CD4-positive, alpha-beta T cell treated with Interleukin-17A for 1 hour (primary cell): ENCODE measurements at regions not wholly inside any gene's neighbourhood (a gene's known extent, or its start where the extent isn't known, plus 50 kb on each side); places are given as distances from the start of the nearest gene placed in this dataset.

Source experiments
- DNase-seq: peaks from one replicate; pipeline ENCODE4 v3.0.0-alpha.2; 2020

DNA sequence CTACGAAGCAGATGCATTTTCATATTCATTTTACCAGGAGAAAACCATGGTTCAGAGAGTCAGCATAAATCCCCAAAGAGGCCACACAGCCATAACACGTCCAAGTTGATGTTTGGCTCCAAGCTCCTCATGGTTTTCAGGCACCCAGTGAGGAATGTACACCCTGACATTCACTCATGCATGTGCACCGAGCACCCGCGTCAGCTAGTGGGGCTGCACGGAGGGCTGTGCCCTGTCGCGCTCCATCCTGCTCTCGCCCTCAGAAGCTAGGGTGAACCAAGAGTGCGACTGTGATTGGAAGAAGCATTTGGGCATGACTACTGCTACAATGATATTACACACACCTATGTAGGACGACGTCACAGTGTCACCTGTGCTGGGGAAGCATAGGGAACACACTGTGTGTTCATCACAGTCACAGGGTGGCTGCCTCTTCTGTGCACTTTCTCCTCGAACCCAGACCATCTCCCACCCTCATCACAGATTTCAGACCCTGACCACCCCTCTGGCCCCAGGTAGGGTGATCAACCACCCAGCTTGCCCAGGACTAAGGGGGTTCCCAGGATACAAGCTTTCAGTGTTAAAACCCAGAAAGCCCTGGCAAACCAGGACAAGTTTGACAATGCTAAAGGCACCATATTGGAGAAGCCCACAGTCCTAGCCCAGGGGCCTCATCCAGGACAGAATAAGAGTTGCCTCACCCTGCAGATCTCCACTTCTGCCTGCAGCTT, 148.6 kb upstream of the ZNF507 start:
- DNase-seq, result no peak

DNA sequence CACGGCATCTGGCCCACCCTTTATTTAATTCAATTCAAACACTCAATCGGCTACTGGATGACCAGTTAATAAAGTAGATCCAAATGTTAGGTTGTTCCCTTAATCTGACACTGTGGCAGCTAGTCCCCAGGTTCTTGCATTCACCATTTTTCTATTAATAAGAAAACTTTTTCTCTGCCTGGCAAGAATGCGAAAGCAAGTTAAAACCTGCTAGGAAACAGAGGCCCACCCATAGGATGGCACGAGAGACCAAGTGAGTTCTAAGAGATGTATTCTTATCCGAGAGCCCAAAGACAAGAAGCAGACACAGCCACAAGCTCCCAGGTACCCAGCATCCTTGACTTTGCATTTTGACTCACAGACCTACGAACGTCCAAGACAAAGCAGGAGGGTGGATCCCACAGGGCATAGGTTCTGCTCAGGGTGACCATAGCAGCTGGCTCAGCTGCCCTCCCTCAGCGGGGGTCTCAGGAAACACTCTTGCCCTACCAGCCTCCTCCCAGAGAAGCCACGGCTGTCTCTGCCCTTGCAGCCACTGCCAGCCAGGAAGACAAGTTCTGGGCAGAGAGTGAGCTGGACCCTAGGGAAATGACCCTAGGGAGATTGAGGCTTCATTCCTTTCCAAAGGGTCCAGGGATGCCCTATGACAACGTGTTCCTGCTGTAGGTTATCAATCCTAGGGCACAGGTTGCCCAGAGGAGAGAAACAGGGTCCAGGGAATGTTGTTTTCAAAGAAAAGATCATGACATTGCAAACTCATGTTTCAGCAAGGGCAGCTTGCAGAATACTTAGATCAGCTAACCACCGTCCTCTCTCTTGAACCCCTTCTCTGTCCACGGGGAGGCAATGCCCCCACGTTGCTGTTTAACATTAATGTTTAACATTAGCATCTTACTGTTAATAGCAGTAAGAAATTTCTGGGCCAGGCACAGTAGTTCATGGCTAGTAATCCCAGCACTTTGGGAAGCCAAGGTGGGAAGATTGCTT, 147.2 kb upstream of the ZNF507 start:
- no peak for DNase-seq

DNA sequence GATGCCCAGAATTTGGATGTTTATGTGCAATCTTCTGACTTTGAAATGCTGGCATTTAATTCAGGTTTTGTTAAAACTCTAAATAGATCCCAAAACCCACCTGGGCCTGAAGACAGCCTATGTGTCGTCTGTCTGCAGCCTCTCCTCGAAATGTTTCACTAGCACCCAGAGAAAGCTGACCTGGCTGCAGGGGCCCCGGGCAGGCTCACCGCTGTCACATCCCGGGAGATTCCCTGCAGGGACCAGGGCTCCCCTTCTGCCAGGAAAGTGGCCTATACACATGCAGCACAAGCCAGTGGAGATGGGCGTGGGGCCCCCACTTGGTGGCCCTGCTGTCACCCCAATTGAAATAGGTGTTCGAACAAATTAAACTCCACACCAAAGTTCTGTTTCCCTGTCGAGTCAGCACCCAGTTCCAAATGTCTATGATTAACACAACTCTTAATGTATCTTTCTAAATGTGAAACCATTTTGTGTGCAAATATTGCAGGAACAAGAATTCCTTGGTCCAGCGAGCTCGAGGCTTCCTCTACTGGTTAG, 145.8 kb upstream of the ZNF507 start:
- no peak for DNase-seq

DNA sequence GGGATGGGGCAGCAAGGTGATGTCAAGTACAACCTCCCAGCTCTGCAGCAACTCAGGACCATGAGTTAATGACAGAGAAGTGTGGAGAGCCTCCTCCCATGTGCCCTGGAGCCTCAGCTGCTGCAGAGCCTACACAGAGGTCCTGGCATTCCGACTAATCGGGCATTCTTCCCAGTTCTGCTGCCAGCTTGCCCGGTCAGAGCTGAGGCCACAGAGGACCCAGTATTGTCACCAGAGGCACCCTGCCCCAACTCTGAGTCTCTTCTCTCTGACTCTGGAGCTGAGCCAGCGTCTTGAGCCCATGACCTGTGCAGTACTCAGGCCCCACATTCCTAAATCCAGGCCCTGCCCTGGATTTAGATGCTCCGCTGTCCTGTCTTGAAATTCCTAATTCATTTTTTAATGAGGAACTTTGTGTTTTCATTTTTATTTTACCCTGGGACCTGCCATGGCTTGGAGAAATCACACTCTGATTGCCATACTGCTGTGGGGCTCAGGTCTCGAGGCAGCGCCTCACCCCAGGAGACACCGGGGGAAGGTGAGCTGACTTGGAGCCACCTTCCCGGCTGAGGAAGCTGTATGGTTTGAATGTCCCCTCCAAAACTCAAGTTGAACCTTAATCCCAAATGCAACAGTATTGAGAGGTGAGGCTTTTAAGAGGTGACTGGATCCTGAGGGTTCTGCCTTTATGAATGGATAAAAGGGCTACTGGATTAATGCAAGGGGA, 144.9 kb upstream of the ZNF507 start:
- no peak for DNase-seq

DNA sequence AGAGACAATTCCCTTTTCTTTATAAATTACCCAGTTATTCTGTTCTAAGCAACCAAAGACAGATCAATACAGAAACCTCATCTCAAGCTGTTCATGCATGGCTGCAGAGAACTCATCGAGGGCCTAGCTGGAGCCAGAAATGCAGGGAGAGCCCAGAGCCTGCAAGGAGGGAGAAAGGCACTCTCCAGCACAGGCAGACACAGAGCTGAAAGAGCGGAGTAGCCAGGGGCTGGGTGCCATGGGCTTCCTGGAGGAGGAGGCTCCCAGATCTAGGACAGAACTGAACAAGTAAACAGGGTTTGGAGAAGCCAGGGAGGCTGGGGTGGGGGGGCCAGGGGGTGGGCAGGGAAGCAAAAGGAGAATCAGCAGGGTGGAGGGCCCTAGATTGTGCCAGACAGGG, 144.2 kb upstream of the ZNF507 start:
- DNase-seq, result no peak

DNA sequence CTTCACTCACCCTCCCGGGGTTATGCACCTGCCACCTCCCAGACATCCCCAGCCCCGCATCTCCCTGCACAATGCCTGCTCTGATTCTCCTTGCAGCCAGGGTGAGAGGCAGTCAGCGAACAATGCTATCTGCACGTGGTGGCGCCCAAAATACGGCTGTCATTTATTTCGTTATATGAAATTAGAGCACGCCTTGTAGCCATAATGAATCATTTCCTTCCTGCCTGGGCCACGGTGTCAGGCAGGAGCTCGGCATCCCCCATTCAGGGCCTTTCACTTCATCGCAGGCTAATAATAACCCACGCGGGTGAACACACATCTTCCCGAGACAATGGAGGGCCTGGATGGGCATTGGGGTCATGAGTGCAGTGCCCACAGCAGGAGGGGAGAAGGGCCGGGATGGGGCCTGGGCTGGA, 143.8 kb upstream of the ZNF507 start:
- DNase-seq, result no peak

DNA sequence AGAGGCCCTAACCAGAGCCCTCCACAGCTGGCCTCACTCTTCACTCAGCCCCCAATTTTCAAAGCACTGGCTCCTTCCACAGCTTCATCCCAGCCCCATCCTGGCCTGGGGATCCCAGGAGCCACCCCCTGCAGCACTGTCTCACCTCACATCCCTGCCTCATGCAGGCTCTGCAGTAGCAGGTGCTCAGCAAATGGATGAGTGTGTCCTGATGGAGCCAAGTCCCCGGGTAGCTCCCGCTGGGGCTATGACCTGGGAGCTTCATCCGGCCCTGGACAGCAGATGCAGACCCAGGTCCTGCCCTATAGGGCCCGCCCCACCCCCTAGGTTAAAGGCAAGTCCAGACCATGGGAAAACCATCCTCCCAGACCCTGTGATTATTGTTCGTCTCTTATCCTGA, 143.2 kb upstream of the ZNF507 start:
- no peak for DNase-seq

DNA sequence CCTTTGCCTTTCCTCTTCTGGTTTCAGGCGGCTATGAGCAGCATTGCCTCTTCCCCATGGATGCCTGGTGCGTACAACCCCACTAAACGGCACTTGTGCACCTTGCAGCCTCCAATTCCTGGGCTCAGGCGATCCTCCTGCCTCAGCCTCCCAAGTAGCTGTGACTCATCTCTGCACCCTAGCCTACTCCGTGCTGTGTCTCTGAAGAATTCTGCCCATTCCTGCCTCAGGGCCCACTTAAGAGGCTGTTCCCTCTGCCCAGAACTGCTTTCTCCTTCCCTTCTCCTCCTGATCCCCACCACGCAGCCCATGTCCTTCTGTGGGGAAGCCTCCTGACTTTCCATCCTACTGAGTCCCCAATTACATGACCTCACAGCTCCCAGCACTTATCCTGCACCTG, 142.2 kb upstream of the ZNF507 start:
- no peak for DNase-seq

DNA sequence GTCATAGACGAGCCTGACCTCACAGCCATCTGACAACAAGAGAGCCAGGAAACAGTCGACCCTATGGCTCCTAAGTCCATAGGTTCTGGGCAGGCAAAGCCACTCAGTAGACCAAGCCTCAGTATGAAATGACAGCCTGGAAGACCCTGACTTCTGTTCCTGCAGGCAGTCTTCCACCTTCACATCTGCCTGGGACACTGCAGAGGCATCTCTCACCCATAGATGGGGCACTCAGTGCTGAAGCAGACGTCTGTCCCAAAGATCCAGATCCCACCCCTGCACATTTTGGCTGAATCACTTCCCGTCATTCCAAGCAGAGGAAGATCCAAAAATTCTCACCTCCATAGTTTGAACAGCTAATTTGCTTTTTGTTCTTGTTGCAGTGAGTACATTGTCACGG, 139.3 kb upstream of the ZNF507 start:
- no peak for DNase-seq

DNA sequence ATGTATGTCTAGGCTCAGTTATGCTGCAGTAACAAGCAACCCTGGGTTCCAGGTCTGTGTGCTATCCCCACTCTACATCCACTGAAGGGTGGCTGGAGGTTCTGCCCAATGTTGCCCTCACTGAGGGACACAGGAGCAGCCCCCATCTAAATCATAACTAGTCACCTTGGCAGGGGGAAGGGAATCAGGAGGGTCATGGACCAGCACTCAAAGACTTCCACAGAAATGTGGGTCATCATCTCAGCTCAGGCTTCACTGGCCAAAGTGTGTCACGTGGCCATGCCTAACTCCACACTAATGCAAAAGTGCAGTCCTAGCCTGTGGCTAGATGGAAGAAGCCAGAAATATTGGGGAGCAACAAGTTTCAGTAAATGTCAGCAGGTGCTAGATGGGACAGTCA, 137.3 kb upstream of the ZNF507 start:
- no peak for DNase-seq

DNA sequence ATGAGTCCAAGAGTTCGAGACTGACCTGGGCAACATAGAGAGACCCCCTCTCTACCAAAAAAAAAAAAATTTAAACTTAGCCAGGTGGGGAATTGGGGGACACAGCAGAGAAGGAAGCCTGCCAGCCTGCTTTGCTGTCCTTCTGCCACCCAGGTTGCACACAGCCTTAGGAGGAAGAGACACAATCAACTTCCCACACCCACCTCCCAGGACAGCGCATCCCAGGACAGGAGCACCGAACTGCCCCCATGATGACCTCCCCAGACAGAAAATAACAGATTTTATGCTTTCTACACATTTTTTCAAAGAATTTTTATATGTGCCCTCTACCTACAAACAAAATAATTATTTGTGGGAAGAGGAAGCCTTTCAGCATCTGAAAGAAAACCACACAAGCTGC, 126.0 kb upstream of the ZNF507 start:
- no peak for DNase-seq

DNA sequence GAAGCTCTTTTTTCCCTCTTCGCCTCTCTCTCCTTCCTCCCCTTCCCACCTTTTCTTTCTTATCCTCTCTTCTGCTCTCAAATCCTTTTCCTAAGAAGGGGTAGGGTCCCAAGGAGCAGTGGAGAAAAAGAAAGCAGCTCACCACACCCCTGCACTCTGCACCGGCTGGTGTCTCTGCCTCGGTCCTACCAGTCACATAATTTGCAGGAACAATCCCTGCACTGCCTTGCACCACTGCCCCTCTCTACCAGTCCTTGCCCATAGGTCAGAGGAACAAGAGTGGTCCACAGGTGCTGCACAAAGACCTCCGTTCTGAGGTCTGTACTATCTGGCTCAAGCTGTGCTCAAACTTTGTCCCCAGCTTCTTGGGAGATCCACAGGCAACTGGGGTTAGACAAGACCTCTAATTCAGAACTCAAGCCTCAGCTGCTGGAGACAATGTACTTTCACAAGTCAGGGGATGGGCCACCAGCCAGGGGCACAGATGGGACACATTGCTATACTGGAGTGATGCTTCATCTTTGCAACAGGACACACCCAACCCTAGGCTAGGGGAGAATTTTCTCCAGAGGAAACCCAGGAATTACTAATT, 125.4 kb upstream of the ZNF507 start:
- DNase-seq, result no peak

DNA sequence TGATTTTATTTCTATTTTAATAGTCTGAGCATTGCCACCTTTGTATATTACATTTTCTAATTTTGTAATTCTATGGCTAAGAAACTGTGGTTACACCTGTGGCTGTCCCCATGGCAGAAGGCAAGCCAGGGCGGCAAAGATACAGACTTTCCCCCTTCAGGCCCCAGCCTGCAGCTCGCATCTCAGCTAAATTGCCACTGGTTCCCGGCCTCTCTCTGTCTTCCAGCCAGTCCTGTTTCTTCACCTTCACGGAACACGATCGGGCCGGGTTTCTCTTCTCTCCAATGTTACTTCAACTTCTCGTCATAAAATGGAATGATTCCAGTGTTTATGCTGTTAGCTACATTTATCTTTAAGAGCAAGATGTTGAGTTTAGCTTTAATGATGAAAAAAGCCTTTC, 124.5 kb upstream of the ZNF507 start:
- DNase-seq, result no peak

DNA sequence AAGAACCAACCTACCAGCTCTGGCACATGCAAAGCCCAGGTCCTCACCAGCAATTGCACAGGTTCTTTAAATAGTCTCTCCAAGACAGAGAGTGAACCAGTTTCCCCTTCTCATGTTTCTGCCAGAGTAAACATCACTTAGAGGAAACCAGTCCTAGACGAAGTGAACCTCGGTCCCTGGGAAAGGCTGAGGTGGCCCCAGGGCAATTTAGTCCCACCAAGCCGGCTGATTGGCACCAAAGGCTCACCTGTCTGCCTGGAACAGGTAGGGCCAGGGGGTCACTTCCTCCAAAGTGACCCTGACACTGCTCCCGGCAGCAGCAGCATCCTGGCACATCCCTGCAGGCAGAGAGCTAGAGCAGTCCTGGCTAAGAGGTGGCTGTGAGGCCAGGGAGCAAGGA, 122.9 kb upstream of the ZNF507 start:
- no peak for DNase-seq

DNA sequence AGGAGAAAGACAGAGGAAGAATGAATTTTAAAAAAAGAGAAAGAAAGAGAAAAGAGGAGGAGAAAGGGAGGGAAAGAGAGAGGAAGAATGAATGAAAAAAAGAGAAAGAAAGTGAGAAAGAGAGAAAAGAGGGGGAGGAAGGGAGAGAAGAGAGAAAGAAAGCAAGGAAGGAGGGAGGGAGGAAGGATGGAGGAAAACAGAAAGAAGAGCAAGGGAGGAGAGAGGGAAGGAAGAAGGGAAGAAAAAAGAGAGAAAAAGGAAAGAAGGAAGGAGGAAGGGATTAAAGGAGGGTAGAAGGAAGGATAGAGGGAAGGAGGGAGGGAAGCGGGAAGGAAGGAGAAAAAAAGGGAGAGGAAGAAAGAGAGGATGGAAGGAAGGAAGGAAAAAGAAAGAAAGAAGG, 122.3 kb upstream of the ZNF507 start:
- no peak for DNase-seq

DNA sequence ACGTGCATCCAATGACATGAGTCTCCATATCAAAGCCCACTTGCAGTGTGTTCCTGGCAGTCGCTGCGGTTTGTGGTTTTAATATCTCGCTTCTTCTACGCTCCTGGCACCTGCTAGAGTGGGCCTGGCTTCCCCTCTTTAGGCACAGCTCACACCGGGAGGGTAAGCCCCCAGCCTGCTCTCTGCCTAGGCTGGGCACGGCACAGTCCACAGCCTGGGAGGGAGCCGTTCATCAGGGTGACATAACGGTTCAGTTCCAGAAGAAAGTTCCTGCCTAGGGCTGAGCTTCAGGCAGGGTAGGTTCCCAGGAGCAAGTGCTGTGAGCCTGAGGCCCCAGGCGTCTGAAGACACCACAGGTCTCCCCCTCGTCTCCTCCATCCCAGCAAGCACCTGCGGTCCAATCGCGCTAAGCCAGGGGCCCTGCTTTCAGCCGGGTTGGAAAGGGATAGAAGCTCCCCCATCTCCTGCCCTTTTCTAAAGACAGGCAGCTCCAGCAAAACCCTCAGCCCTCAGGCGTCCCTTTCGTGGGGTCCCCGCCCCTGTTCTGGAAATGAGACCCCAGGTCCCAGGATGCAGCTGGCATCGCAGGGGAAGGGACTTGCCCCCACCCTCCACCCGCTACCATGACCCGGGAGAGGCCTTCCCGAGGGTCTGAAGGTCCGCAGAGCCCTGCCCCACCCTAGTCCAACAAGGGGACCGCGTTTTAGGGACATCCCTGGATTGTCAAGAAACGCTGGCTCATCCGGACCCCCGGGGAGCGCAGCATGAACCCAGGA, 121.6 kb upstream of the ZNF507 start:
- DNase-seq, result no peak

DNA sequence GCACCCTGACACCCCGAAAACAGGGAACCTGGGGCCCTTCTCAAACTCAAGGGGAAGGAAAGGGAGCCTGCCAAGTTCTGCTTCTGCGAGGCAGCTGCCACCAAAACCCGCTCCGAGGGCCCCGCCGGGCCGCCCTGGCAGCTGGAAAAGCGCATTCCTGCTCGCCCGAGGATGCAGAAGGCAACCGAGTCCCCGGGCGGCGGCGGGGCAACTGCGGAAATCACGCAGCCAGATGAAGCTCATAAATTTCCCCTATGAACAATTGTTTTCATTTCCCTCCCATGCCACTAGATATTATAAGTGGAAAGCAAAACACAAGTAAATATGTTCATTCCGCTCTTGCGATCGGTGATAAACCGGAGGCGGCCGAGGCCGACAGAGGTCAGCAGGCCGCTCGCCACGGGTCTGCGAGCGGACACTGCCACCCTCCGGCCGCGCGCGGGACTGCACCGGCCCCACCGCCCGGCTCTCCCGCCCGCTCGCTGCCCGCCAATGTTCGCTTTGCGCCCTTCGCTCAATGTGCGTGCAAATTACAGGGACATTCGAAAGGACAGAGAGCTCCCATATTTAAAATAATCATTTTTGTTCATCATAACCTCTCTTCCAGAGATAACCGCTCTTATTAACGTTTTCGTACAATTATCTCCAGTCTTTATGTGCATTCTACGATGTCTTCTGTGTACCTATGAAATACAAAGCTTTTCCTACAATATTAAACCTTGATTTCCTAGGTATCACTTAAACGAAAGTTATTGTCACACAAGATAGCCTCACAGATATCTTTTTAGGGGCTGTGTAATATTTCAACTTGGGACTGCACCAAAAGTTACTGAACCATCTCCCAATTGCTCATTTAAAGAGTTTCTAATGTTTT, 120.8 kb upstream of the ZNF507 start:
- DNase-seq, result peak; percentile 42

DNA sequence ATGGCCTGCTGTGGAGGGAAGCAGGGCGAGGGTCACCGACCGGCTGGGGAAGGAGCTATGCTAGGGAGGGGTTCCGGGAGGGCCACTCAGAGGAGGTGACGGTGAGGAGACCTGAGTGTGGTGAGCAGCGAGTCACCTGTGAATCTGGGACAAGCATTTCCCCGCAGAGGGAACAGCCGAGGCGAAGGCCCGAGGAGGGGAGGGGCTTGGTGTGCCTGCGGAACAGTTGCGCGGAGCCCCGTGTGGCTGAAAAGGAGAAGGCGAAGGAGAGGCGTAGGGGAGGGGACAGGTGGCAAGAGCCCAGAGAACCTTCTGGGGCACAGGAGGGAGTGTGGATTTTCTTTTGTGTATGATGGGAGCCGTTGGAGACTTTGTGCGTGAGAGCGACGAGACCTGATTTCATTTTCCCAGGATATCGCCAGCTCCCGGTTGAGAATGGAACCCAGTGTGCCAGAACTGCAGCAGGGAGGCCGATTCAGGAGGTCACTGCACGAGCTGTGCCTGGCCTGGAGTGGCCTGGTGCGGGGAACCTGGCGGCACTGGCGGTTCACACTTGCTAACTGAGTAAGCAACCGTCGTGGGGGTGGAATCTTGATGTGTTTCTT, 117.7 kb upstream of the ZNF507 start:
- no peak for DNase-seq

DNA sequence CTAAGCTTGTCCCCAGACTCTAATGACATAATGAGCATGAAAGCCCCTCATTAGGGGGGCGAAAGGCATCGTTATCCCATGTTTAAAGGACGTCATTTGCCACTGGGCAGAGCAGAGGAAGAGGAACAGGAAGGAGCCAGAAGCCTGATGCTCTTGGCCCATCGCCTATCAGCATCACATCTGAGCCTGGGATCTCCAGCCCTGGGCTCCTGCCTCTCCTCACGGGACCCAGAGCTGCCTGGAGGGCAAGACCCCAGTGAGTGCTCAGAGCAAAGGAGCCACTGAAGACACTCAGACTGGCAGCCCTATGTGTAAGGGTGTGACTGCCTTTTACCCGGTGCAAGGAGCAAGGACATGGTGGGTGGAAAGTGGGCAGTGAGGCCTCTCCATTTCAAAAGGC, 115.0 kb upstream of the ZNF507 start:
- DNase-seq, result no peak

DNA sequence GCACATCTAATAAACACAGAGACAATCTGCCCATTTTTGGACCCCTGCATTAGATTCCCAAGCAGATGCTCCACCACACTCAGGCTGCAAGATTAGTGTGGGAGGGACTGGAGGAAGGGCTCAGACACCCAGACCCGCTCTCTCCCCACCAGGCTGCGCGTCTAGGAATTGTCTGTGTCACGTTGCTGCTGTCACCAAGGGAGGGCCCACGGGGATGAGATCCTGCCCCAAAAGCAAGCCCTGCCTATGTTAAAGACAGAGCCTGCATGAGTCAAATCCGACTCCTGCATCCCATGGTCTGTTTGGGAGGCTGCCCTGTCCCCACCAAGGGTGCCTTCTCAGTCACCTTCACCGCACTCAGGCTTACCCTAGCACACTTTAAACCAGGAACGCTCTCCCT, 114.4 kb upstream of the ZNF507 start:
- DNase-seq, result no peak

DNA sequence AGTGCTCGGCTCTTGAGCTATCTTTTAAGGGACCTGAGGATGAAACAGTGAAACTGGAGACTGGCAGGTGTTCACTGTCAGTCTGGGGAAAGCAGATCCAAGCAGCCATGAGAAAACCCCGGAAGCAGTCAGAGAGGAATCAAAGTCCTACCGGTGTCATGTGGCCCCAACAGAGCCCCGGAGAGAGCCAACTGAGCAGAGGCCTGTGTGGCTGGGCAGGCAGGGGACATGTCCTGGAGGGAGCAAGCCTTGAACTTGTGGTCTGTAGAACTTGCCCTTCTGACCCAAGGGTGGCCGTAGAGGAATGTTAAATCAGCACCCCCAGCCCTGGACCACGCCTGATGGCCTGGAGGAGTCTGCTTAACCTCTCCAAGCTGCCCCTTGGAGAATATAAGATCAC, 113.7 kb upstream of the ZNF507 start:
- no peak for DNase-seq
